SK-N-SH treated with all-trans-retinoic acid at 6 μM for 48 hours (cell line): ENCODE measurements at regions not wholly inside any gene's neighbourhood (a gene's known extent, or its start where the extent isn't known, plus 50 kb on each side); places are given as distances from the start of the nearest gene placed in this dataset.

Experiments
- ARNTL ChIP-seq: fragments of 450-650 bp; formaldehyde crosslinking; IDR thresholded peaks from 2 replicates; pipeline ENCODE4 v1.5.0; 2020; ENCODE audit warnings: low read depth, mild to moderate bottlenecking, moderate library complexity, borderline replicate concordance
- GLIS3 ChIP-seq: fragments of 250-450 bp; sonication (Bioruptor Pico); IDR thresholded peaks from 2 replicates; pipeline ENCODE4 v1.5.0; 2020; ENCODE audit warnings: mild to moderate bottlenecking, moderate library complexity
- ISL1 ChIP-seq: fragments of 250-450 bp; sonication (Bioruptor Pico); IDR thresholded peaks from 2 replicates; pipeline ENCODE4 v2.1.2; 2022; ENCODE audit warnings: mild to moderate bottlenecking, moderate library complexity
- OSR1 ChIP-seq: fragments of 250-450 bp; sonication (Bioruptor Pico); IDR thresholded peaks from 2 replicates; pipeline ENCODE4 v1.8.0; 2022; ENCODE audit warnings: moderate library complexity, mild to moderate bottlenecking, inconsistent platforms
- RARB ChIP-seq: fragments of 250-450 bp; sonication (Bioruptor Pico); IDR thresholded peaks from 2 replicates; pipeline ENCODE4 v1.8.0; 2021; ENCODE audit warnings: mild to moderate bottlenecking, moderate library complexity
- SNAI2 ChIP-seq: fragments of 250-450 bp; sonication (Bioruptor Pico); IDR thresholded peaks from 2 replicates; pipeline ENCODE4 v1.5.0; 2020; ENCODE audit warnings: mild to moderate bottlenecking, moderate library complexity
- ZFP3 ChIP-seq: fragments of 250-450 bp; sonication (Bioruptor Pico); IDR thresholded peaks from 2 replicates; pipeline ENCODE4 v1.5.0; 2020; ENCODE audit warnings: mild to moderate bottlenecking, moderate library complexity
- ZFP30 ChIP-seq: fragments of 450-650 bp; formaldehyde crosslinking; IDR thresholded peaks from 2 replicates; pipeline ENCODE4 v1.5.0; 2022; ENCODE audit warnings: mild to moderate bottlenecking, moderate library complexity
- ZNF8 ChIP-seq: fragments of 450-650 bp; formaldehyde crosslinking; IDR thresholded peaks from 2 replicates; pipeline ENCODE4 v1.5.0; 2020; ENCODE audit warnings: mild to moderate bottlenecking, moderate library complexity
- TF ChIP-seq, protein P1 (sequence below): fragments of 250-450 bp; sonication (Bioruptor Pico); IDR thresholded peaks from 2 replicates; pipeline ENCODE4 v1.8.0; 2020; ENCODE audit warnings: mild to moderate bottlenecking, moderate library complexity, borderline replicate concordance
- TF ChIP-seq, protein P2 (sequence below): fragments of 250-450 bp; sonication (Bioruptor Pico); IDR thresholded peaks from 2 replicates; pipeline ENCODE4 v1.8.0; 2021; ENCODE audit warnings: low read depth, mild to moderate bottlenecking, moderate library complexity, borderline replicate concordance

DNA sequence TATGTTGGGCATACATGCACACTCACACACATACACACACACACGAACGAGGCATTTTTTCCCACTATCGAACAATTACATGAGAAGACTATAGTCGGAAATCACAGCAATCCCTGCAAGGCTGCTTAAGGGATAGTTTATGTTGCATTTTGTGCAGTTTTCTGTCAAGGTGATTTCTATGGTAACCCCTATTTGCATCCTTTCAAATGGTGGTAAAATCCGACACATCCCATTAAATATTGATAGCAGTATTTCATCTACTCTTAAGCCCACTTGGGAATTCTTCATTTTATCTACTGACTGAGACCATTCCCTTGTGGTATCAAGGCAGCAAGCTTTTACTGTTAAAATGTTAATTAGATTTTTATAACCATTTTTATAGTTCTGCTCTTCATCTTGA is 457.8 kb downstream of the HACE1 start:
- TF ChIP-seq RARB (no peak), ARNTL (CRISPR knock-in tag) (no peak), ZFP3 (CRISPR knock-in tag) (no peak), GLIS3 (no peak), ISL1 (CRISPR knock-in tag) (no peak), OSR1 (CRISPR knock-in tag) (no peak), ZNF8 (CRISPR knock-in tag) (no peak), ZFP30 (no peak), SNAI2 (CRISPR knock-in tag) (no peak)
- TF ChIP-seq, protein P1, sequence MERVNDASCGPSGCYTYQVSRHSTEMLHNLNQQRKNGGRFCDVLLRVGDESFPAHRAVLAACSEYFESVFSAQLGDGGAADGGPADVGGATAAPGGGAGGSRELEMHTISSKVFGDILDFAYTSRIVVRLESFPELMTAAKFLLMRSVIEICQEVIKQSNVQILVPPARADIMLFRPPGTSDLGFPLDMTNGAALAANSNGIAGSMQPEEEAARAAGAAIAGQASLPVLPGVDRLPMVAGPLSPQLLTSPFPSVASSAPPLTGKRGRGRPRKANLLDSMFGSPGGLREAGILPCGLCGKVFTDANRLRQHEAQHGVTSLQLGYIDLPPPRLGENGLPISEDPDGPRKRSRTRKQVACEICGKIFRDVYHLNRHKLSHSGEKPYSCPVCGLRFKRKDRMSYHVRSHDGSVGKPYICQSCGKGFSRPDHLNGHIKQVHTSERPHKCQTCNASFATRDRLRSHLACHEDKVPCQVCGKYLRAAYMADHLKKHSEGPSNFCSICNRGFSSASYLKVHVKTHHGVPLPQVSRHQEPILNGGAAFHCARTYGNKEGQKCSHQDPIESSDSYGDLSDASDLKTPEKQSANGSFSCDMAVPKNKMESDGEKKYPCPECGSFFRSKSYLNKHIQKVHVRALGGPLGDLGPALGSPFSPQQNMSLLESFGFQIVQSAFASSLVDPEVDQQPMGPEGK (CRISPR knock-in tag): no peak
- TF ChIP-seq, protein P2, sequence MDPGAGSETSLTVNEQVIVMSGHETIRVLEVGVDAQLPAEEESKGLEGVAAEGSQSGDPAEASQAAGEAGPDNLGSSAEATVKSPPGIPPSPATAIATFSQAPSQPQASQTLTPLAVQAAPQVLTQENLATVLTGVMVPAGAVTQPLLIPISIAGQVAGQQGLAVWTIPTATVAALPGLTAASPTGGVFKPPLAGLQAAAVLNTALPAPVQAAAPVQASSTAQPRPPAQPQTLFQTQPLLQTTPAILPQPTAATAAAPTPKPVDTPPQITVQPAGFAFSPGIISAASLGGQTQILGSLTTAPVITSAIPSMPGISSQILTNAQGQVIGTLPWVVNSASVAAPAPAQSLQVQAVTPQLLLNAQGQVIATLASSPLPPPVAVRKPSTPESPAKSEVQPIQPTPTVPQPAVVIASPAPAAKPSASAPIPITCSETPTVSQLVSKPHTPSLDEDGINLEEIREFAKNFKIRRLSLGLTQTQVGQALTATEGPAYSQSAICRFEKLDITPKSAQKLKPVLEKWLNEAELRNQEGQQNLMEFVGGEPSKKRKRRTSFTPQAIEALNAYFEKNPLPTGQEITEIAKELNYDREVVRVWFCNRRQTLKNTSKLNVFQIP (CRISPR knock-in tag): no peak
